Spinal cord (tissue), 9 donors: ENCODE measurements at regions not wholly inside any gene's neighbourhood (a gene's known extent, or its start where the extent isn't known, plus 50 kb on each side); places are given as distances from the start of the nearest gene placed in this dataset.
"Not testable (repeated sequence)": the region's sequence is repeated elsewhere in the genome, so short reads cannot be mapped to it uniquely, and the experiment has no call there.

Experiments
- DNase-seq, 6 donors: peaks; one replicate each; pipeline versions ENCODE4 v3.0.0 to v3.0.0-alpha.2; 2013 to 2015; ENCODE audit warnings: low spot score in 6 of 6, low read depth in 4 of 6
- H3K27ac ChIP-seq: one replicate; pipeline ENCODE4 v1.5.1; 2013; ENCODE audit warnings: low read depth, low read length, control low read depth
- H3K27me3 ChIP-seq: one replicate; pipeline ENCODE4 v1.6.1; 2013; ENCODE audit warnings: low read length; ENCODE audit not compliant: control insufficient read depth, insufficient read depth
- H3K36me3 ChIP-seq: one replicate; pipeline ENCODE4 v1.6.1; 2013; ENCODE audit warnings: low read length; ENCODE audit not compliant: control insufficient read depth, insufficient read depth
- H3K4me1 ChIP-seq: one replicate; pipeline ENCODE4 v1.6.1; 2013; ENCODE audit warnings: low read length; ENCODE audit not compliant: control insufficient read depth, insufficient read depth
- H3K4me3 ChIP-seq: one replicate; pipeline ENCODE4 v1.5.1; 2013; ENCODE audit warnings: low read depth, low read length, control low read depth
- H3K9me3 ChIP-seq: one replicate; pipeline ENCODE4 v1.6.1; 2013; ENCODE audit warnings: low read length; ENCODE audit not compliant: control insufficient read depth, insufficient read depth
- WGBS: methylation state at CpG from one replicate; pipeline ENCODE4 v1.1.5; 2013; ENCODE audit warnings: missing lambda C conversion rate; ENCODE audit not compliant: insufficient coverage; 5-methylcytosine and 5-hydroxymethylcytosine counted together
- donor health status: healthy.

DNA sequence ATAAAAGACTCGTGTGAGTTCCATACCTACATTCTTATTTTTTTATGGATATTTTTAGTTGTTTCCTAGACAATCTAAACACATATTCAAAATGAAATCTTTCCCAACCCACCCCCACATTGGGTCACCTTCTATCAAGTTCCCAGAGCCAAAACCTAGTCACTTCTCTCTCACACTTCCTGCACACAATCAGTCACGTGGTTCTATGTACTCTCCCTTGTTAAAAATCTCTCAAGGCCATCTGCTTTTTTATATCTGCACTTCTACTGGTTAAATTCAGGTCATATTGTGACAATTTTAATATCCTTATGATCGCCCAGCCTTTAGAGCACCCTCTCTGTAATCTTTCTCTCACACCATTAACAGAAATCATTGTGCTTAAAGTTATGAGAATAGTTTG is 175.0 kb upstream of the SYT10 start:
- 83% methylated on average over 1 of the region's 3 CpGs for WGBS
- Histone ChIP-seq H3K9me3 (no peaks in the 10 kb centered on the region), H3K27ac (no peak overlapping the region), H3K36me3 (no peaks in the 10 kb centered on the region), H3K4me3 (no peak overlapping the region), H3K4me1 (no peaks in the 10 kb centered on the region), H3K27me3 (no peaks in the 10 kb centered on the region)
- DNase-seq, result no peak

DNA sequence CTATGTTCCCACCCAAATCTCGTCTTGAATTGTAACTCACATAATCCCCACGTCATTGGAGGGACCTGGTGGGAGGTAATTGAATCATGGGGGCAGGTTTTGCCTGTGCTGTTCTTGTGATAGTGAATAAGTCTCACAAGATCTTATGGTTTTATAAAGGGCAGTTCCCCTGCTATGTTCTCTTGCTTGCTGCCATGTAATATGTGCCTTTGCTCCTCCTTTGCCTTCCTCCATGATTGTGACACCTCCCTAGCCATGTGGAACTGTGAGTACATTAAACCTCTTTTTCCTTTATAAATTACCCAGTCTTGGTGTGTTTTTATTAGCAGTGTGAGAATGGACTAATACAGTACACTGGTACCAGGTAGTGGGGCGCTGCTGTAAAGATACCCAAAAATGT is 177.6 kb upstream of the SYT10 start:
- Histone ChIP-seq H3K9me3 (no peaks in the 10 kb centered on the region), H3K36me3 (no peaks in the 10 kb centered on the region), H3K27me3 (no peaks in the 10 kb centered on the region), H3K27ac (no peak overlapping the region), H3K4me3 (no peak overlapping the region), H3K4me1 (no peaks in the 10 kb centered on the region)
- DNase-seq, result no peak
- 50% methylated on average over 1 of the region's 3 CpGs for WGBS

DNA sequence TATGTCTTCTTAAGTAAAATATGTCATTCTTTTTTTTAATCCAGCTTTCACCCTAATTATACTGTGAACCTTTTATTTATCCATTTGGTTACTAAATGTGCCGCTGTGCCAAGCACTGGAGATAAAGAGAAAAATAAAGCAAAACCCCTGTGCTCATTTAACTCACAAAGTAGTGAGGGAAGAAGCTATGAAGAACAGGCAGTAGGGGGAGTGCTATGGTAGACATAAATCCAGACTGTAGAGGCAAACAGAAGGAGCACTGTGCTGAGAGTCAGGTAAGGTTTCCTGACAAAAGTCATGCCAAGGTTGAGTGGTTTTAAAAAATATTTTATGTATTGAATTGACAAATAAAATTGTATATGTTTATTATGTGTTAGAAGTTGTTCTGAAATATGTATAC is 188.5 kb upstream of the SYT10 start:
- Histone ChIP-seq H3K27me3 (no peaks in the 10 kb centered on the region), H3K9me3 (no peaks in the 10 kb centered on the region), H3K36me3 (no peaks in the 10 kb centered on the region), H3K4me1 (no peaks in the 10 kb centered on the region), H3K4me3 (no peak overlapping the region), H3K27ac (no peak overlapping the region)
- no CpG with 5 or more reads among the region's 1 CpG for WGBS
- no peak for DNase-seq

DNA sequence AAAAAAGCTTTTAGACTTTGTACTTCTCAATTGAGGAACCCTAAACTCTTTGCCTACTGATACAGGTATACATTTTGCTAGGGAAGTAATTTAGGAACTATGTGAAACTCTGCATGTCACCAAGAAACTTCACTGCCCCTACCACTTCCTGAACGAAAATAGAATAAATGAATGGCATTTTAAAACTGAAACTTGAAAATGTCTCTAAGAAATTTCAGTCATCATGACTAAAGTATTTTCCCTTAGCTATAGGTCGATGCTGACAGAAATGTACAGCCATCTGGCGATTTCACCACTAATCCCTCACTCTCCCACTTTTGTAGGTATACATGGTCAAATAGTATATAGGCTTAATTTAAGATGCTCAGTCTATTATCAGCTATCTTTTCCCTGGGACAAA is 194.9 kb upstream of the SYT10 start:
- H3K36me3 ChIP-seq, result no peaks in the 10 kb centered on the region
- H3K4me3 ChIP-seq, result no peak overlapping the region
- no peak overlapping the region for H3K27ac ChIP-seq
- H3K27me3 ChIP-seq, result no peaks in the 10 kb centered on the region
- DNase-seq, result no peak
- no peaks in the 10 kb centered on the region for H3K9me3 ChIP-seq
- H3K4me1 ChIP-seq, result no peaks in the 10 kb centered on the region
- no CpG with 5 or more reads among the region's 3 CpGs for WGBS

DNA sequence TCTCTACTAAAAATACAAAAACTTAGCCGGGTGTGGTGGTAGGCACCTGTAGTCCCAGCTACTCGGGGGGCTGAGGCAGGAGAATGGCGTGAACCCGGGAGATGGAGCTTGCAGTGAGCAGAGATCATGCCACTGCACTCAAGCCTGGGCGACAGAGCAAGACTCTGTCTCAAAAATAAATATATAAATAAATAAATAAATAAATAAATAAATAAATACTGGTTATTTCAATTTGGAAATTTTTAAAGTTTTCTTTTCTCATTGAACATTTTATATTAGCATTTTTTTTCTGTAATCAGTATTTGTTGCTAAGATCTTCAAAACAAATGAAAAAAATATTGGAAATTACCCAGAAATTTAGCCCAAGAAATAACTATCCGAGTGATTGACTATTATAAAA is 197.3 kb upstream of the SYT10 start:
- H3K27me3 ChIP-seq, DNase-seq, H3K27ac ChIP-seq, H3K4me3 ChIP-seq, H3K9me3 ChIP-seq, H3K4me1 ChIP-seq, H3K36me3 ChIP-seq: not testable (repeated sequence)
- 100% methylated on average over 2 of the region's 6 CpGs for WGBS

DNA sequence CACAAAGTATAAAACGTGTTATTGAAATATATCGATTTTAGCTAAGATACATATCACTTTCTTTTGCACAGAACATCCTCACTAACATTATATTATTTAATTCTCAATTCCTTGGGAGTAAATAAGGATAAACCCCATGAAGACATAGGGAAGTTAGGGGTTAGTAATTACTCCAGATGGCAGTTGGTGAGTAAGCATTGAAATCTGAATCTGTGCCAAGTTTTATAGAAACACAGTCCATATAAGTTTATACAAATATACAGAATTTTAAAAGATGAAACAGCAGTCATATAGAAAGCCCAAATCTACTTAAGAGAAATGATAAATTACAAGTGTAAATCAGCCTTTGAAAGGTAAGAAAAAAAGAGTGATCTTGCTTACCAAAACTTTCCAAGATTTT is 200.4 kb upstream of the SYT10 start:
- H3K36me3 ChIP-seq, result no peaks in the 10 kb centered on the region
- no peaks in the 10 kb centered on the region for H3K4me1 ChIP-seq
- H3K27ac ChIP-seq, result no peak overlapping the region
- WGBS, result no CpG with 5 or more reads among the region's 2 CpGs
- no peak overlapping the region for H3K4me3 ChIP-seq
- no peak for DNase-seq
- no peaks in the 10 kb centered on the region for H3K27me3 ChIP-seq
- H3K9me3 ChIP-seq, result no peaks in the 10 kb centered on the region

DNA sequence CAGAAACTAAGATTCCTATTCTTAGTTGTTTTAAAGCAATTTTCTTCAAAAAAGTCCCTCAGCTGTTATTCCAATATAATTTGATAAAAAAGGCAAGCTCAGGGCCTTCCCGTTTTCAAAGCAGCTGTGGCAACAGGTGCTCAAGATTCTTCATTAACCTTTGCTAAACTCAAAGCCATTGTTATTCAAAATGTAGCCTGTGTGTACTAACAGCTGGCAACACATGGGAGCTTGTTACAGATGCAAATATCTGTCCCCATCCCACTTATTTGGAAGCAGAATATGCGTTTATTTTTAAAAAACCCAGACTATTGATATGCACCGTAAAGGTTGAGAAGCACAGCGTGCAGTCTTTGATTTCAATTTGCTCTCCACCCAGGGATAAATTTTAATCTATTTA is 210.4 kb upstream of the SYT10 start:
- Histone ChIP-seq H3K4me1 (no peaks in the 10 kb centered on the region), H3K36me3 (no peaks in the 10 kb centered on the region), H3K4me3 (no peak overlapping the region), H3K9me3 (no peaks in the 10 kb centered on the region), H3K27ac (no peak overlapping the region), H3K27me3 (no peaks in the 10 kb centered on the region)
- 60% methylated on average over 1 of the region's 4 CpGs for WGBS
- no peak for DNase-seq

DNA sequence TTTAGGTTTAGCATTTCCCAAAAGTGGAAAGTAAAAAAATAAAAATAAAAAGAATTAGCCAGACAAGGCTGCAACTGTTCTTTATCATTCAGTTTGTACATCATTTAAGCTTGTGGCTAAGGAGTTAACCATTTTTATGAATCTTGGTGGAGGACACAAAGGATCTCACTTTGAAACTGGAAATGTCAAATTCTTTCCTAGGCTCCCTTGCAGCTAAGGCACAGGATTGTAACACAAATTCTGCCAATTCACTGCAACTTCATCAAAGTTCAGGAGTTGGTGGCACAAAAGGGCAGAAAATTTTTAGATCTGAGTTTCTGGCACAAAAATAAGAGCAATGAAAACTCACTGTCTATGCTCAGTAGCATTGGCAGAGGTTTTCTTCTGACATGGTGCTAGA is 211.2 kb upstream of the SYT10 start:
- H3K4me3 ChIP-seq, result no peak overlapping the region
- no peaks in the 10 kb centered on the region for H3K36me3 ChIP-seq
- H3K4me1 ChIP-seq, result no peaks in the 10 kb centered on the region
- H3K27ac ChIP-seq, result no peak overlapping the region
- H3K27me3 ChIP-seq, result no peaks in the 10 kb centered on the region
- no peaks in the 10 kb centered on the region for H3K9me3 ChIP-seq
- DNase-seq, result no peak

DNA sequence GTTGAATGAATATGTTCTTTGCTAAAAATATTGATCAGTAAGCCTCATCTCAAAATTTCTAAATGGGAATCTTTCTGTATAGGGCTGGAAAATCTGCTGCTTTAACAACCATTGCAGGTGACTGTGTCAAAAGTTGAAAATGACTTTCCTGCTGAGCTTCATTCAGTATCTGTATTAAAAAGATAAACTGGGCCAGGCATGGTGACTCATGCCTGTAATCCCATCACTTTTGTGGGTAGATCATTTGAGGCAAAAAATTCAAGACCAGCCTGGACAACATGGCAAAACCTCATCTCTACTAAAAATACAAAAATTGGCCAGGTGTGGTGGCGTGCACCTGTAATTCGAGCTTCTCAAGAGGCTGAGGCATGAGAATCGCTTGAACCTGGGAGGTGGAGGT is 213.7 kb upstream of the SYT10 start:
- no peak overlapping the region for H3K27ac ChIP-seq
- no peak for DNase-seq
- no peaks in the 10 kb centered on the region for H3K27me3 ChIP-seq
- no peaks in the 10 kb centered on the region for H3K4me1 ChIP-seq
- 100% methylated on average over 1 of the region's 3 CpGs for WGBS
- no peaks in the 10 kb centered on the region for H3K9me3 ChIP-seq
- no peaks in the 10 kb centered on the region for H3K36me3 ChIP-seq
- H3K4me3 ChIP-seq, result no peak overlapping the region

DNA sequence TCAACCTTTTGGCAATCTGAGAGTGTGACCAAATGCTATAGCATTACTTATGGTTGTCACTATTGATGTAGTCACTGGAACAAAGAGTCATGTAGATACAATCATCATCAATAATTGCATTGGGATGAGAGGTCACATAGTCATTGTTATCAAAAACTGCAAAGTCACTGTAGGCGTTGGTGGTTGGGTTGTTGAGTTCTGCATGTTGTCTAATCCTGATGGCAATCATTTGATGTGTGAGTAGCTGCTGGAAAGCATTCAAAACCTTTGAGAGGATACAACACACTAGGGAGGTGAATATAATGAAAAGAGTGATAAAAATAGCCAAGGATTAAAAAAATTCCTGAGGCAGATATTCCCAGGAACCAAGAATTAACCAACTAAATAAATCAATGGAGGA is 214.7 kb upstream of the SYT10 start:
- Histone ChIP-seq H3K27ac (no peak overlapping the region), H3K9me3 (no peaks in the 10 kb centered on the region), H3K4me1 (no peaks in the 10 kb centered on the region), H3K4me3 (no peak overlapping the region), H3K36me3 (no peaks in the 10 kb centered on the region), H3K27me3 (no peaks in the 10 kb centered on the region)
- WGBS, result no CpG with 5 or more reads among the region's 1 CpG
- DNase-seq, result no peak
